ENCODE measurements at regions not wholly inside any gene's neighbourhood (a gene's known extent, or its start where the extent isn't known, plus 50 kb on each side); places are given as distances from the start of the nearest gene placed in this dataset.

- in situ Hi-C loops (cut with HindIII; ENCODE audit: extremely low pct_ligation_motif_present, low pct_unique_long_range_greater_than_20kb), result no loop called here
- peak overlapping the region; percentile 40; the same call in 1 of the 2 replicates for H3K4me2 ChIP-seq (ENCODE audit: low read depth, low read length)
- ChIA-PET CTCF (ENCODE audit: low intra/inter-chr PET ratio, low total read pairs) (no interaction called here), POLR2A (no interaction called here)
- no peaks in the 10 kb centered on the region for H3K79me2 ChIP-seq (ENCODE audit: insufficient read depth, low read length)
- intact Hi-C loops (cut with micrococcal nuclease; ENCODE audit: unreplicated experiment), result no loop called here
- H3K36me3 ChIP-seq (replicated peaks in 1 of 2; ENCODE audit: control insufficient read depth in 1 of 2, insufficient read depth in 2 of 2, low read length in 2 of 2), result no peaks in the 10 kb centered on the region
- no peaks in the 10 kb centered on the region for H3K9me3 ChIP-seq (ENCODE audit: low read length)
- H3K9ac ChIP-seq (ENCODE audit: insufficient read depth, low read depth, low read length), result no peak overlapping the region
- no peak for ATAC-seq
- H3K4me3 ChIP-seq (replicated peaks in 1 of 3; ENCODE audit: insufficient read depth in 1 of 3, low read depth in 2 of 3, low read length in 3 of 3), result no peak overlapping the region
- H4K20me1 ChIP-seq (ENCODE audit: insufficient read depth, low read length), result no peaks in the 10 kb centered on the region
- no peaks in the 10 kb centered on the region for H3K4me1 ChIP-seq (ENCODE audit: insufficient read depth, low read length)
- BruUV-seq (replicated peaks), result no TSS peak
- no peak overlapping the region for H3K27ac ChIP-seq (ENCODE audit: extremely low read length, insufficient read depth, low read length)
- no peak for DNase-seq (ENCODE audit: low spot score)
- H2AFZ ChIP-seq (ENCODE audit: low read length), result no peak overlapping the region
- no peak for FAIRE-seq
- TF ChIP-seq ZFP36 (IDR thresholded peaks at IDR 0.05; ENCODE audit: borderline replicate concordance, low read depth, low read length, partially characterized antibody) (no peak), NONO (IDR thresholded peaks at IDR 0.05) (no peak), NONO (CRISPR knock-in tag; conservative IDR thresholded peaks at IDR 0.05) (no peak), UBTF (CRISPR knock-in tag; IDR thresholded peaks at IDR 0.05) (no peak), AKAP8 (CRISPR knock-in tag; IDR thresholded peaks at IDR 0.05) (no peak), PHF21A (CRISPR knock-in tag; IDR thresholded peaks at IDR 0.05) (no peak), THYN1 (CRISPR knock-in tag; IDR thresholded peaks at IDR 0.05; ENCODE audit: borderline replicate concordance, low read depth) (no peak), SIN3B (IDR thresholded peaks at IDR 0.05; ENCODE audit: low read length) (no peak), ZNF329 (CRISPR knock-in tag; IDR thresholded peaks at IDR 0.05; ENCODE audit: low read depth) (no peak), ZNF841 (CRISPR knock-in tag; IDR thresholded peaks at IDR 0.05; ENCODE audit: borderline replicate concordance) (no peak), MAX (IDR thresholded peaks at IDR 0.05) (no peak), SATB2 (CRISPR knock-in tag; IDR thresholded peaks at IDR 0.05) (no peak), MTF2 (CRISPR knock-in tag; IDR thresholded peaks at IDR 0.05; ENCODE audit: borderline replicate concordance) (no peak), SIN3A (IDR thresholded peaks at IDR 0.05; ENCODE audit: borderline replicate concordance, low read depth, low read length) (no peak), ZNF124 (CRISPR knock-in tag; IDR thresholded peaks at IDR 0.05) (no peak)
- H3K27me3 ChIP-seq (ENCODE audit: control insufficient read depth in 1 of 2, insufficient read depth in 2 of 2, low read length in 2 of 2), result no peaks in the 10 kb centered on the region
Observed at GRCh38 chrX:150063138-150063518, 124.8 kb upstream of the EOLA2 start.

Measured in HepG2 (cell line).